ENCODE measurements at regions not wholly inside any gene's neighbourhood (a gene's known extent, or its start where the extent isn't known, plus 50 kb on each side); places are given as distances from the start of the nearest gene placed in this dataset.

- Mint-ChIP-seq H3K4me3 (no peak overlapping the region), H3K36me3 (ENCODE audit: low read depth) (peaks cover 8% of the 10 kb centered on the region; the same call in 1 of the 2 replicates), H3K4me1 (ENCODE audit: low read depth) (peaks cover 40% of the 10 kb centered on the region), H3K27ac (no peak overlapping the region), H3K9me3 (peaks cover 18% of the 10 kb centered on the region), H3K27me3 (ENCODE audit: insufficient read depth) (peaks cover 7% of the 10 kb centered on the region)
- no peak for TF ChIP-seq CTCF (IDR thresholded peaks at IDR 0.05)
- DNase-seq: no peak
Observed at GRCh38 chr12:123091230-123092150, 59.4 kb downstream of the PITPNM2 start.

GRCh38 chr12:123089631-123090353, 61.1 kb downstream of the PITPNM2 start:
- peaks cover 8% of the 10 kb centered on the region; the same call in 1 of the 2 replicates for H3K36me3 Mint-ChIP-seq (ENCODE audit: low read depth)
- H3K27me3 Mint-ChIP-seq (ENCODE audit: insufficient read depth): peaks cover 12% of the 10 kb centered on the region
- DNase-seq: peak; percentile 97
- peaks cover 18% of the 10 kb centered on the region for H3K9me3 Mint-ChIP-seq
- peak overlapping the region; percentile 71 for H3K27ac Mint-ChIP-seq
- H3K4me3 Mint-ChIP-seq: no peak overlapping the region; the same call in 1 of the 2 replicates
- peaks cover 31% of the 10 kb centered on the region for H3K4me1 Mint-ChIP-seq (ENCODE audit: low read depth)
- TF ChIP-seq CTCF (IDR thresholded peaks at IDR 0.05): no peak

GRCh38 chr12:123089140-123089539, 61.8 kb downstream of the PITPNM2 start:
- peaks cover 18% of the 10 kb centered on the region for H3K9me3 Mint-ChIP-seq
- H3K27me3 Mint-ChIP-seq (ENCODE audit: insufficient read depth): peaks cover 14% of the 10 kb centered on the region
- H3K4me3 Mint-ChIP-seq: no peak overlapping the region; the same call in 1 of the 2 replicates
- H3K4me1 Mint-ChIP-seq (ENCODE audit: low read depth): peaks cover 25% of the 10 kb centered on the region
- peak overlapping the region; percentile 71; the same call in 1 of the 2 replicates for H3K27ac Mint-ChIP-seq
- H3K36me3 Mint-ChIP-seq (ENCODE audit: low read depth): peaks cover 8% of the 10 kb centered on the region; the same call in 1 of the 2 replicates
- no peak for DNase-seq
- TF ChIP-seq CTCF (IDR thresholded peaks at IDR 0.05): no peak

- peaks cover 19% of the 10 kb centered on the region for H3K4me1 Mint-ChIP-seq (ENCODE audit: low read depth)
- peaks cover 10% of the 10 kb centered on the region for H3K9me3 Mint-ChIP-seq
- DNase-seq: no peak
- H3K27ac Mint-ChIP-seq: no peak overlapping the region
- H3K27me3 Mint-ChIP-seq (ENCODE audit: insufficient read depth): peaks cover 33% of the 10 kb centered on the region
- TF ChIP-seq CTCF (IDR thresholded peaks at IDR 0.05): no peak
- H3K36me3 Mint-ChIP-seq (ENCODE audit: low read depth): no peaks in the 10 kb centered on the region; the same call in 1 of the 2 replicates
- H3K4me3 Mint-ChIP-seq: no peak overlapping the region
Observed at GRCh38 chr12:123085730-123086487, 65.0 kb downstream of the PITPNM2 start.

- H3K4me1 Mint-ChIP-seq (ENCODE audit: low read depth): peaks cover 16% of the 10 kb centered on the region
- H3K36me3 Mint-ChIP-seq (ENCODE audit: low read depth): no peaks in the 10 kb centered on the region
- no peak for TF ChIP-seq CTCF (IDR thresholded peaks at IDR 0.05)
- no peak for DNase-seq
- H3K4me3 Mint-ChIP-seq: no peak overlapping the region
- peaks cover 2% of the 10 kb centered on the region for H3K9me3 Mint-ChIP-seq
- H3K27me3 Mint-ChIP-seq (ENCODE audit: insufficient read depth): peaks cover 33% of the 10 kb centered on the region
- H3K27ac Mint-ChIP-seq: no peak overlapping the region
Observed at GRCh38 chr12:123085066-123085465, 65.8 kb downstream of the PITPNM2 start.
